B cell (primary cell): ENCODE measurements at regions not wholly inside any gene's neighbourhood (a gene's known extent, or its start where the extent isn't known, plus 50 kb on each side); places are given as distances from the start of the nearest gene placed in this dataset.

Experiments used
- ATAC-seq: fragments of 200-7000 bp; cut with Tn5 transposase; one replicate; pipeline ENCODE4 v1.10.0; 2021; ENCODE audit warnings: low read depth, mild to moderate bottlenecking, moderate number of reproducible peaks, moderate library complexity
- CTCF ChIA-PET: fragments of 350-600 bp; sonication (Branson Sonifier 250); formaldehyde crosslinking; loops from one replicate; lab custom pipeline; 2021; ENCODE audit warnings: antibody characterized with exemption, inconsistent platforms; lab: Charles Lee
- POLR2A ChIA-PET: fragments of 350-600 bp; sonication (Branson Sonifier 250); formaldehyde crosslinking; loops from one replicate; lab custom pipeline; 2021; ENCODE audit warnings: antibody characterized with exemption; lab: Charles Lee
- DNase-seq: peaks from one replicate; pipeline ENCODE4 v3.0.0; 2013
- H2AFZ ChIP-seq: 2 replicates; pipeline ENCODE4 v1.6.1; 2012; ENCODE audit warnings: mild to moderate bottlenecking, low read depth, low read length; ENCODE audit not compliant: insufficient read depth, poor library complexity, severe bottlenecking
- H3K27ac ChIP-seq, 2 donors: 1 replicate in 1 of 2; 2 replicates in 1 of 2; pipeline ENCODE4 v1.5.1; 2012 to 2013; ENCODE audit warnings: low read length in 2 of 2, mild to moderate bottlenecking in 2 of 2, moderate library complexity in 1 of 2
- H3K27me3 ChIP-seq, 4 experiments: fragments of 200-600 bp in 1 of 4; sonication (generic) in 1 of 4; replicated peaks in 1 of 4; 1 replicate in 2 of 4; 2 replicates in 2 of 4; pipeline versions ENCODE4 v1.6.1 to v1.7.0; 2013 to 2016; ENCODE audit warnings: low read length in 3 of 4, mild to moderate bottlenecking in 2 of 4, mixed read lengths in 1 of 4, moderate library complexity in 1 of 4; ENCODE audit not compliant: insufficient read depth in 4 of 4, control insufficient read depth in 3 of 4; ENCODE audit errors: control extremely low read depth in 1 of 4
- H3K36me3 ChIP-seq, 2 experiments: replicated peaks in 1 of 2; 1 replicate in 1 of 2; 2 replicates in 1 of 2; pipeline versions ENCODE4 v1.6.1 to v1.7.1; 2013; ENCODE audit warnings: low read length in 1 of 2; ENCODE audit not compliant: insufficient read depth in 2 of 2, control insufficient read depth in 1 of 2; ENCODE audit errors: control extremely low read depth in 1 of 2, extremely low read depth in 1 of 2
- H3K4me1 ChIP-seq, 2 donors: fragments of 200-600 bp in 1 of 2; sonication (generic) in 1 of 2; 1 replicate in 1 of 2; 2 replicates in 1 of 2; pipeline versions ENCODE4 v1.5.1 to v1.6.1; 2013 to 2017; ENCODE audit warnings: low read length in 2 of 2; ENCODE audit not compliant: control insufficient read depth in 2 of 2, insufficient read depth in 2 of 2
- H3K4me2 ChIP-seq: replicated peaks from 2 replicates; pipeline ENCODE3; 2012; ENCODE audit warnings: mild to moderate bottlenecking, low read depth, low read length; ENCODE audit not compliant: poor library complexity, severe bottlenecking
- H3K4me3 ChIP-seq, 5 experiments: fragments of 200-600 bp in 1 of 5; sonication (generic) in 1 of 5; 1 replicate in 3 of 5; 2 replicates in 2 of 5; pipeline versions ENCODE4 v1.5.1 to v1.7.0; 2011 to 2016; ENCODE audit warnings: low read length in 4 of 5, mild to moderate bottlenecking in 4 of 5, low read depth in 2 of 5, control low read depth in 1 of 5, moderate library complexity in 1 of 5; ENCODE audit not compliant: insufficient read depth in 1 of 5; ENCODE audit errors: control extremely low read depth in 1 of 5, extremely low read depth in 1 of 5
- H3K79me2 ChIP-seq: fragments of 200-600 bp; sonication (generic); one replicate; pipeline ENCODE4 v1.6.0; 2016; ENCODE audit warnings: low read length; ENCODE audit not compliant: control insufficient read depth, insufficient read depth
- H3K9ac ChIP-seq: fragments of 200-600 bp; sonication (generic); 2 replicates; pipeline ENCODE4 v1.6.1; 2017; ENCODE audit warnings: mild to moderate bottlenecking, low read length, moderate library complexity
- H3K9me3 ChIP-seq, 3 donors: one replicate each; pipeline versions ENCODE4 v1.6.1 to v1.7.1; 2013; ENCODE audit warnings: low read length in 2 of 3; ENCODE audit not compliant: control insufficient read depth in 2 of 3, insufficient read depth in 1 of 3; ENCODE audit errors: control extremely low read depth in 1 of 3
- H4K20me1 ChIP-seq: 2 replicates; pipeline ENCODE4 v1.6.0; 2012; ENCODE audit warnings: mild to moderate bottlenecking, low read length; ENCODE audit not compliant: insufficient read depth, control insufficient read depth, poor library complexity, severe bottlenecking
- H3K27ac Mint-ChIP-seq: one replicate; pipeline ENCODE4 v1.8.0; 2021; ENCODE audit warnings: mixed read lengths
- H3K27me3 Mint-ChIP-seq: one replicate; pipeline ENCODE4 v1.8.0; 2021; ENCODE audit warnings: mixed read lengths
- H3K4me1 Mint-ChIP-seq: one replicate; pipeline ENCODE4 v1.8.0; 2021; ENCODE audit warnings: mixed read lengths
- H3K4me3 Mint-ChIP-seq: one replicate; pipeline ENCODE4 v1.8.0; 2021; ENCODE audit warnings: mixed read lengths
- H3K9me3 Mint-ChIP-seq: one replicate; pipeline ENCODE4 v1.8.0; 2022; ENCODE audit warnings: mixed read lengths; ENCODE audit not compliant: insufficient read depth
- EZH2 ChIP-seq: IDR thresholded peaks from 2 replicates; pipeline ENCODE4 v1.6.1; 2012; ENCODE audit warnings: borderline replicate concordance, low read depth, mild to moderate bottlenecking, moderate library complexity, low read length; ENCODE audit not compliant: insufficient read depth, poor library complexity, severe bottlenecking
- WGBS: methylation state at CpG from one replicate; pipeline ENCODE4 v1.1.5; 2013; ENCODE audit warnings: missing lambda C conversion rate; ENCODE audit not compliant: insufficient coverage; 5-methylcytosine and 5-hydroxymethylcytosine counted together
- intact Hi-C: fragments of 100-400 bp; cut with micrococcal nuclease; formaldehyde crosslinking; loops from one replicate; pipeline ENCODE4 v1.10.0; 2022
- TF ChIP-seq, protein P1 (sequence below): fragments of 200-600 bp; IDR thresholded peaks from one replicate; pipeline ENCODE4 v1.8.0; 2022; ENCODE audit warnings: antibody characterized with exemption, mild to moderate bottlenecking

DNA sequence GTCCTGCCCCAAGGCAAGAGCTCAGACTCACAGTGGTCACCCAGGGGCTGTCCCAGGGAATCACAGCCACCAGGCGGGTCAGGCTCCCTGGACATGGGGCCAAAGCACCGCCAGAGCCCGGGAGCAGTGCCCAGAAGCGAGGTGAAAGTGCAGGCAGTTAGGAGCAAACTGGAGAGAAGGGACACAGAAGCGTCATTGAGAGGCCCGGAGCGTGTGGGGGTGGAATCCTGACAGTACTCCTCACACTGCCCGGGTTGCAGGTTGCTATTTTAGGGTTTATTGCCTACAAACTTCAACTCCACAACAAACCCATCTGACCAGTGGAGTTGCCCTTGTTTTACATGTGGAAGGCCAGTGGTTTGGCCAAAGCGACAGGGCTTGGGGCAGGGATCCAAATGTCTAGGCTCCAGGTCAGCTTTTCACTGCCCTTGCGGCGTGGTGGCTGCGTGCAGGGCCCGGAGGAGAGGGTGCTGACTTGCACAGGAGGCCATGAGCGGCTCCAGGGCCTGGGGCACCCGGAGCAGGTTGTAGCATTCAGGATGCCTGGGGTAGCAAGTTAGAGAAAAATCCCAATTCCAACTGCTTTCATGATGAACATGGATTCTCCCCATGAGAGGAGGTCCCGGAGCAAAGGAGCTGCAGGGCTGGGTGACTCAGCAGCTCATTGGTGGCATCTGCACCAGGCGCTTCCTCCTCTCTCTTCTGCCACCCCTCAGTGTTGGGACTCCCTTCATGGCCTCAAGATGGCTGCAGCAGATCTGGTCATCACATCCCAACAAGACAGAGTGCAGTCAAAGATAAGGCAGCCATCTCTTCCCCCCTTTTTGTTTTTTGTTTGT, 112.3 kb upstream of the NCOR2 start:
- Histone ChIP-seq H2AFZ (no peak overlapping the region), H3K27ac (no peak overlapping the region), H3K9me3 (peaks cover 0 to 3% (median 0%) of the 10 kb centered on the region in 3 donors), H3K4me2 (no peak overlapping the region), H3K27me3 (no peaks in the 10 kb centered on the region), H3K79me2 (no peaks in the 10 kb centered on the region), H3K36me3 (no peaks in the 10 kb centered on the region), H4K20me1 (no peaks in the 10 kb centered on the region), H3K4me1 (peaks cover 0 to 15% of the 10 kb centered on the region in 2 donors), H3K4me3 (no peak overlapping the region), H3K9ac (no peak overlapping the region)
- Mint-ChIP-seq H3K9me3 (no peaks in the 10 kb centered on the region), H3K27me3 (peaks cover 5% of the 10 kb centered on the region), H3K4me3 (no peak overlapping the region), H3K27ac (no peak overlapping the region), H3K4me1 (peaks cover 12% of the 10 kb centered on the region)
- ATAC-seq (no peak), DNase-seq (no peak)
- ChIA-PET CTCF (no interaction called here), POLR2A (no interaction called here)
- TF ChIP-seq, protein P1, sequence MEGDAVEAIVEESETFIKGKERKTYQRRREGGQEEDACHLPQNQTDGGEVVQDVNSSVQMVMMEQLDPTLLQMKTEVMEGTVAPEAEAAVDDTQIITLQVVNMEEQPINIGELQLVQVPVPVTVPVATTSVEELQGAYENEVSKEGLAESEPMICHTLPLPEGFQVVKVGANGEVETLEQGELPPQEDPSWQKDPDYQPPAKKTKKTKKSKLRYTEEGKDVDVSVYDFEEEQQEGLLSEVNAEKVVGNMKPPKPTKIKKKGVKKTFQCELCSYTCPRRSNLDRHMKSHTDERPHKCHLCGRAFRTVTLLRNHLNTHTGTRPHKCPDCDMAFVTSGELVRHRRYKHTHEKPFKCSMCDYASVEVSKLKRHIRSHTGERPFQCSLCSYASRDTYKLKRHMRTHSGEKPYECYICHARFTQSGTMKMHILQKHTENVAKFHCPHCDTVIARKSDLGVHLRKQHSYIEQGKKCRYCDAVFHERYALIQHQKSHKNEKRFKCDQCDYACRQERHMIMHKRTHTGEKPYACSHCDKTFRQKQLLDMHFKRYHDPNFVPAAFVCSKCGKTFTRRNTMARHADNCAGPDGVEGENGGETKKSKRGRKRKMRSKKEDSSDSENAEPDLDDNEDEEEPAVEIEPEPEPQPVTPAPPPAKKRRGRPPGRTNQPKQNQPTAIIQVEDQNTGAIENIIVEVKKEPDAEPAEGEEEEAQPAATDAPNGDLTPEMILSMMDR, result no peak
- no peak for TF ChIP-seq EZH2
- WGBS, result 93% methylated on average over 10 of the region's 17 CpGs
- intact Hi-C loops, result no loop called here

DNA sequence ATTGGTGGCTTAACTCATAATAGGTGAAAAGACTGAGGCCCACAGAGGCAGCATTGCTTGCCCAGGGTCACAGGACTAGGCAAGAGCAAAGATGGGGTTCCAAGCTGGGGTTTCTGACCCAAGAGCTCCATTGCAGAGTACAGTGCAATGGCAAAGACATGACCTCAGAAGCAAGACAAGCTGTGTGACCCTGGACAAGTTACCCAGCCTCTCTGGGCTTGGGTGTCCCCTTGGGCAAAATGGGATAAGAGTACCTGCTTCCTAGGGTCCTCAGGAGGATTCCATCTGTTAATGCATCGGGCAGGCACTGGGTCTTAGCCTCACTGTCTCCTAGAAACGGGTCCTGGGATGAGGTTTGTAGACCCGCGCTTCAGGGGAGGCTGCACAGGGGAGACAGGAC, 111.6 kb upstream of the NCOR2 start:
- ATAC-seq (no peak), DNase-seq (no peak)
- Mint-ChIP-seq H3K4me3 (no peak overlapping the region), H3K4me1 (peaks cover 12% of the 10 kb centered on the region), H3K27ac (no peak overlapping the region), H3K27me3 (peaks cover 5% of the 10 kb centered on the region), H3K9me3 (no peaks in the 10 kb centered on the region)
- H3K4me2 ChIP-seq, result no peak overlapping the region
- POLR2A ChIA-PET, result no interaction called here
- H3K4me1 ChIP-seq, result peaks cover 0 to 15% of the 10 kb centered on the region in 2 donors
- H3K79me2 ChIP-seq, result no peaks in the 10 kb centered on the region
- CTCF ChIA-PET, result no interaction called here
- no peak overlapping the region for H3K9ac ChIP-seq
- no peaks in the 10 kb centered on the region for H3K27me3 ChIP-seq
- H3K27ac ChIP-seq, result no peak overlapping the region
- no peak overlapping the region for H2AFZ ChIP-seq
- H3K4me3 ChIP-seq, result no peak overlapping the region
- no peaks in the 10 kb centered on the region for H3K36me3 ChIP-seq
- 91% methylated on average over 4 of the region's 4 CpGs for WGBS
- TF ChIP-seq, protein P1, result no peak
- TF ChIP-seq EZH2, result no peak
- intact Hi-C loops, result no loop called here
- peaks cover 0 to 3% (median 0%) of the 10 kb centered on the region in 3 donors for H3K9me3 ChIP-seq
- H4K20me1 ChIP-seq, result no peaks in the 10 kb centered on the region
